HG03442 (cell line): ENCODE measurements at regions not wholly inside any gene's neighbourhood (a gene's known extent, or its start where the extent isn't known, plus 50 kb on each side); places are given as distances from the start of the nearest gene placed in this dataset.
"Not testable (repeated sequence)": the region's sequence is repeated elsewhere in the genome, so short reads cannot be mapped to it uniquely, and the experiment has no call there.

Experiments
- ATAC-seq: cut with Tn5 transposase; IDR thresholded peaks from one replicate; pipeline ENCODE4 v1.9.1; 2021; ENCODE audit warnings: mild to moderate bottlenecking, moderate library complexity; ENCODE audit not compliant: unreplicated experiment

DNA sequence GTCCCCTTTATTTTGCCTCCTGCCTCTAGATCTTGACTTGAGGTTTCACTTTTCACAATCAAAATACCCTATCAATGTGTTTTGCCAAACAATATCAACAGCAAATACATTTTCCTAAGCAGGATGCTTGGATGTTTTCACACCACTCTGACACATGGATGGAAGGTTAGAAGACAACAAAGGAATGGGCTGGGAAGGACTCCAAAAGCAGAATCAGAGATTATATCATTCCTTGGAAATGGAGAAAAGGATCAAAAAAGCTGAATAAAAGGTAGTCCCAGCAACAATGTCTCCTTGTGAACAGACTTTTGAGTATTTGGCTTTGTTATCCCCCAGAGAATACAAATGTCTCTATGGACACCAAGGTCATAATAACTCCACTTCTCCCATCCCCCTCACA lies 170.8 kb downstream of the ETAA1 start:
- ATAC-seq, result no peak

DNA sequence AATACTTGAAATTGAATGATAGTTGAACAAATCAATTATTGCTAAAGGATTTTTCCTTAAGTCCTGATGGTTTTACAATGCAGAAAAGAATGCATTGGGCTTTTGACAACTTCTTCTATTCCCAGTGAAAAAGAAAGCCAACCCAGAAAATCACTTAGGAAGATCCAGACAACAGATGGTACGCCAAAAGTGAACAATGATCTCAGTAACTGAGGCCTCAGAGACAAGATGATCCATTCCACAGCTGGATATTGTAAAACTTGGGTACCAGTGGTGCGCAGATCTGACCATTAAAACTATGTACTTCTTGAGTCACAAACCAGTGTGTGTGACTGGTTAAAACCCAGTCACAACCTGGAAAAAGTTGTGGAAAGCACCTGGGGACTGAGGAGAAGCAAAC lies 173.5 kb downstream of the ETAA1 start:
- ATAC-seq, result no peak

GRCh38 chr2:67571785-67572718 lies 174.9 kb downstream of the ETAA1 start:
- no peak for ATAC-seq

GRCh38 chr2:67572721-67573435 lies 175.7 kb downstream of the ETAA1 start:
- no peak for ATAC-seq

DNA sequence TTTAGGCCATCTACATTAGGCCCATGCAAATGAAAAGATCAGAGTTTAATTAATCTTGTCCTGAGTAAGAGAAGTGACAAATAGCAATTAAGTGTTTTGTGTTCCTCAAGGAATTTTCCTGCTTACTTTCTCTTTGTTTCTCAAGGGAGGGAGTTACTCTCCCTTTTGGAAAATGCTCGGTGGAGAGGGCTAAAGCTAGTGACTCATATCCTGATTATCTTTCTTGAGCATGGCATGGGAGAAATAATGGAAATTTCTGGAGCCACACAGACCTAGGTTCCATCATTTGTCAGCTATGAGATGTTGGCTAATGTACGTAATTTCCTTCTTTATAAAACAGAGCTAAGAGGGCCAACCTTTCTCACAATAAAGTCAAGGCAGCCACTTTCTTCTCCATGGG lies 177.1 kb downstream of the ETAA1 start:
- ATAC-seq, result no peak

GRCh38 chr2:67576226-67576625 lies 179.1 kb downstream of the ETAA1 start:
- no peak for ATAC-seq

- ATAC-seq, result no peak
Measured at GRCh38 chr2:67576991-67577390, 179.9 kb downstream of the ETAA1 start.

DNA sequence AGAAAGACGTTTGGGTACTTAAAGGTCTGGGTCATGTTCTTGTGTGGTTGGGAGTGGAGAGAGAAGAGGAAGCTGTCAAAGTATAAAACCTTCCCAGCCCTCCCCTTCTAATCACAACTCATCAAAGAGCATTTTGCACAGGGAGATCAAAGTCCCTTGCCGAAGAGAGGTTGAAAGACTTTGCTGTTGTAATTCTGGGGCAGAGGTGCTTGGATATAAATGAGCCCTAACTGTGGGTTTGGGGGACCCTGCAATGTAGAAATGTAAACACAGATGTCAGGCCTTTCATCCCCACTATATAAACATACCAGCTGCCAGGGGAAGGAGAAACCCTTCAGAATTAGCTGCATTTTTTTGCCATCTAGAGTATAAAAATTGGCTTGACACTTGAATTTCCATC lies 182.1 kb downstream of the ETAA1 start:
- ATAC-seq, result no peak

- no peak for ATAC-seq
Measured at GRCh38 chr2:67579806-67580205, 182.7 kb downstream of the ETAA1 start.

DNA sequence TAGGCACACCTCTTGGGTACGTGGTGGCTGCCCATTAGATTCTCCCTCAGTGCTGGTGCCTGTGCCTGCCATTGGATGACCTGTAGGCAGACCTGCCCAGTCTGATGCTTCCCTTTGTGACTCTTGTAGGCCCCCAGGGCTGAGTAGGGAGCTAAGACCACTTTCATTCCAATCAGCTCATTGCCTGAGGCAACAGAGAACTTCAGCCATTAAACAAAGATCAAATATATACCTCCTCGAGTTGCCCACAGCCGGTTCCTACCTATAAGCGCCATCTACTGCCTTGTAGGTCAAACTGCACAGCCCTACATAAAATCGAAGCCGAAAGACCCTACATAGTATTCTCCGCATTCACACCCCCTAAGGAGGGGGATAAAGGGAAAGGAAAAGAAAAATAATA lies 184.6 kb downstream of the ETAA1 start:
- no peak for ATAC-seq

DNA sequence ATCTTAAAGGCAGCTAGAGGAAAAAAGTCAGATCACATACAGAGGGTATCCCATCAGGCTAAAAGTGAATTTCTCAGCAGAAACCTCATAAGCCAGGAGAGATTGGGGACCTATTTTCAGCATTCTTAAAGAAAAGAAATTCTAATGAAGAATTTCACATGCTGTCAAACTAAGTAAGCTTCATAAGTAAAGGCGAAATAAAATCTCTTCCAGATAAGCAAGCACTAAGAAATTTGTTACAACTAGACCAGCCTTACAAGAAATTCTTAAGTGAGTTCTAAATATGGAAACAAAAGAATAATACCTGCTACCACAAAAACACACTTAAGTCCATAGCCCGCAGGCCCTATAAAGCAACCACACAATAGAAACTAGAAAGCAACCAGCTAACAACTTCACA lies 186.1 kb downstream of the ETAA1 start:
- ATAC-seq, result no peak

DNA sequence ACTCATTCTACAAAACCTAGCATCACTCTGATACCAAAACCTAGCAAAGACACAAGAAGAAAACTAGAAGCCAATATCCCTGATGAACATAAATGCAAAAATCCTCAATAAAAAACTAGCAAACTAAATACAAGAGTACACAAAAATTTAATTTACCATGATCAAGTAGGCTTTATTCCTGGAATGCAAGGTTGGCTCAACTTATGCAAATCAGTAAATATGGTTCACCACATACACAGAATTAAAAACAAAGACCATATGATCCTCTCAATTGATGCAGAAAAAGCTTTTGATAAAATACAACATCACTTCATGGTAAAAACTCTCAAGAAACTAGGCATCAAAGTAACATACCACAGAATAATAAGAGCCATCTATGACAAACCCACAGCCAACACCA lies 188.3 kb downstream of the ETAA1 start:
- no peak for ATAC-seq

GRCh38 chr2:67589121-67589520 lies 192.0 kb downstream of the ETAA1 start:
- not testable (repeated sequence) for ATAC-seq

DNA sequence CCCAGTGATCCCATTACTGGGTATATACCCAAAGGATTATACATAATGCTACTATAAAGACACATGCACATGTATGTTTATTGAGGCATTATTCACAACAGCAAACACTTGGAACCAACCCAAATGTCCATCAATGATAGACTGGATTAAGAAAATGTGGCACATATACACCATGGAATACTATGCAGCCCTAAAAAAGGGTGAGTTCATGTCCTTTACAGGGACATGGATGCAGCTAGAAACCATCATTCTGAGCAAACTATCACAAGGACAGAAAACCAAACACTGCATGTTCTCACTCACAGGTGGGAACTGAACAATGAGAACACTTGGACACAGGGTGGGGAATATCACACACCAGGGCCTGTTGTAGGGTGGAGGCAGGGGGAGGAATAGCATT lies 197.4 kb downstream of the ETAA1 start:
- ATAC-seq, result not testable (repeated sequence)

- no peak for ATAC-seq
Measured at GRCh38 chr2:67596871-67597270, 199.7 kb downstream of the ETAA1 start.

GRCh38 chr2:67599561-67599960 lies 202.4 kb downstream of the ETAA1 start:
- ATAC-seq, result no peak

DNA sequence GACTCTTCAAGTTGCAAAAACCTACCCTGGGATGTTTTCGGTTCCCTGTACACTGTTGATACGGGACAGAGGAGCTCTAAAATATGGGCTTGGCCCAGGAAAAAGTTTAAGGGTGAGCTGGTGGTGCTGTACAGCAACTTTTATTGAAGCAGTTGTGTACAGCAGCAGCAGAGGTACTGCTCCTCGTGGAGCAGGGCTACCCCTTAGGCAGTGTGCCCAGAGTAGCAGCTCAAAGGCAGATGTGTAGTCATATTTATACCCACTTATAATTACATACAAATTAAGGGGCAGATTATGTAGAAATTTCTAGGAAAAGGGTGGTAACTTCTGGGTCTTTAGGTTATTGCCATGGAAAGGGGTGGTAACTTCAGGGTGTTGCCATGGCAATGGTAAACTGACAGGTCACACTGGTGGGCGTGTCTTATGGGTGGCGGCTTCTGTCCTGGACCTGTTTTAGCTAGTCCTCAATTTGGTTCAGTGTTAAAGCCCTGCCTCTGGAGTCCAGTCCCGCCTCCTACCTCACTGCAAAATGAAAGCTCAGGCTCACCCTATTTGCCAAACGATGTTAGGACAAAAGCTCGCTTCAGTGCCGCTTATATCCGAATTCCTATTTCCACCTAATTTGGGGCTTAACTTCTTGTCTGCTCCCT lies 203.2 kb downstream of the ETAA1 start:
- ATAC-seq, result no peak

GRCh38 chr2:67600946-67601345 lies 203.8 kb downstream of the ETAA1 start:
- ATAC-seq, result no peak

DNA sequence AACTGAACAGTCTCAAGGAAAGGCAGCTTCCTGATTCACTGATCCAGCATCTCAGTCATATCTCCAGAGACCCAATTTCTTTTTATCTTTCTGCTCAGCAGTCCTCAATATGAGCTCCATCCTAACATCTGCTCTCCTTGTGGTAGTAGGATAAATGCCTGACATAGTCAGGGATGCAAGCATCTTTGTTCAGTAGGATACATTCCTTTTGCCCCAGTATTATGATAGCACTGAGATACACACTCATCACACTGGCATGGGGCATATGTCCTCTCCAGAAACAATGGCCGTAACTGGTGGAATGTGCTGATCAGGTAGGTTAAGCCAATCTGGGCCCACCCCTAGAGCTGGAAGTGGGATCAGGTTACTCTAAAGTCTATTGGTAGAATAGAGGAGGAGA lies 207.2 kb downstream of the ETAA1 start:
- ATAC-seq, result no peak

DNA sequence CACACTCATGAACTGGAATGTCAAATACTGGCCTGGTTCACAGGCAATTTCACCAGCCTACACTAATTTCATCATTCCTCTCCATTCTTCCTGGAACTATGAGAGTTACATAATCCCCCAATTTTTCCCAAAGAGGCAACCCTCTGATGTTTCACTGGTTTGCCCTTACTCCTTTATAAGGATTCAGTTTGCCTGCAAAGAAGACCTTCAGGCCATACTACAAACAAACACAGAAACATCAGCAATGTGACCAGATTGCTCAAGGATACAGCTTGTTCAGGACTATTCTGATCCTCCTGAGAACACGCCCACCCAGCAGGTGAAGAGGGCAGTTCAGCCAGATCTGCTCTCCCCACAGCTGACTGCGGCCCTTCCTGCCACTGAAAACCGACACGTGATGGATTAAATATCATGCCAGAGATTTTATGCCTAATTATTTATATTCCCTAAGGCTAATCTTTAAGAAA lies 215.5 kb downstream of the ETAA1 start:
- ATAC-seq, result no peak

- no peak for ATAC-seq
Measured at GRCh38 chr2:67613227-67613626, 216.1 kb downstream of the ETAA1 start.

DNA sequence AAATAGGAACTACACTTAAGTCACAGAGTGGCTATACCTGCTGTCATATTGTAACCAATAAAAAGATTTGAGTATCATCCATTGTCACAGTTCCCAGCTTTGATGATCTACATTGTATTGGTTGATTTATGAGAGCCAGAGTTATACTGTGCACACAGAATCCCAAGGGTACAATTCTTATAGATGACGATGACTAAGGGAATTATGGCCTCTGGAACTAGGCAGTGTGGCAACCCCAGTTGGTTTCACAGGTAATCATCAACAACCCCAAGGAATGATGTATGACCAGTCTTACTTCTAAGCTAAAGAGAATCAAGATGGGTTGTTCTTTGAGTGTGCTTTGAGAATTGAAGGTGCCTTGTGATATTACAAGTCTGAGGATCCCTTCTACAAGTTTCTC lies 217.3 kb downstream of the ETAA1 start:
- no peak for ATAC-seq
